ENCODE measurements at regions not wholly inside any gene's neighbourhood (a gene's known extent, or its start where the extent isn't known, plus 50 kb on each side); places are given as distances from the start of the nearest gene placed in this dataset.

- no peak for TF ChIP-seq CTCF (conservative IDR thresholded peaks at IDR 0.05 in 1 of 2, IDR thresholded peaks at IDR 0.05 in 1 of 2; ENCODE audit: extremely low read depth in 1 of 2, insufficient read depth in 1 of 2, low read depth in 1 of 2, low read length in 2 of 2)
- no peak for TF ChIP-seq EZH2 (IDR thresholded peaks at IDR 0.05; ENCODE audit: borderline replicate concordance, low read length)
Measured at GRCh38 chr17:70677783-70678647, 508.7 kb downstream of the KCNJ2 start.

Data from mammary epithelial cell (primary cell).